HPDE6-E6E7 (cell line): ENCODE measurements at regions not wholly inside any gene's neighbourhood (a gene's known extent, or its start where the extent isn't known, plus 50 kb on each side); places are given as distances from the start of the nearest gene placed in this dataset.
"Not testable (repeated sequence)": the region's sequence is repeated elsewhere in the genome, so short reads cannot be mapped to it uniquely, and the experiment has no call there.

ENCODE experiments used
- DNase-seq: peaks from one replicate; pipeline ENCODE4 v3.0.0; 2011; ENCODE audit warnings: missing footprints; ENCODE audit errors: extremely low spot score

DNA sequence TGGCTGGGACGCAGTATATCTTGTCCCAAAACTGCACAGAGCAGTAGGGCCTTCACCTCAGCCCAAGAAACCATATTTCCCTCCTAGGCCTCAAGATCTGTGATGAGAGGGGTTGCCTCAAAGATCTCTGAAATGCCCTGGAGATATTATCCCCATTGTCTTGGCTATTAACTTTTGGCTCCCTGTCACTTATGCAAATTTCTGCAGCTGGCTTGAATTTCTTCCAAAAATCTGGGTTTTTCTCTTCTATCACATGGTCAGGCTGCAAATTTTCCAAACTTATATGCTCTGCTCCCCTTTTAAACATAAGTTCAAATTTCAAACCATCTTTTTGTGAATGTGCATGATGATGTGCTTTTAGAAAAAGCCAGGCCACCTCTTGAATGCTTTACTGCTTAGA is 809.2 kb upstream of the CDH18 start:
- not testable (repeated sequence) for DNase-seq

DNA sequence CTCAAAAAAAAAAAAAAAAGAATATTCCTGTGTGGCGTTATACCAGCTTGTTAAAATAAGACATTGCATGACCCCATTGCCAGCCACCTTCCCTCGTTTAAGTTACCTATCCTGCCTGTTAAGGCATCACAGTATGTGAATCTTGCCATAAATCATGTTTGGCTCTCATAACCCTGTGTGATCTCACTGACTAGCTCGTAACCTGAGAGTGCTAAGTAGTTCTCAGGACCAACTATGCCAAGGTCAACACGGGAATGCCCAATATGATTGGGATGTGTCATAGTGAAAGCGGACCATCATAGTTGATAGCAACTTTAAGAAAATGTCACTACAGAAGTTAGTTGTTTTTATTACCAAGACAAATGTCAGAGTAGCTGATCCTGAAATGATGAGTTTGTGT is 796.8 kb upstream of the CDH18 start:
- DNase-seq = not testable (repeated sequence)

DNA sequence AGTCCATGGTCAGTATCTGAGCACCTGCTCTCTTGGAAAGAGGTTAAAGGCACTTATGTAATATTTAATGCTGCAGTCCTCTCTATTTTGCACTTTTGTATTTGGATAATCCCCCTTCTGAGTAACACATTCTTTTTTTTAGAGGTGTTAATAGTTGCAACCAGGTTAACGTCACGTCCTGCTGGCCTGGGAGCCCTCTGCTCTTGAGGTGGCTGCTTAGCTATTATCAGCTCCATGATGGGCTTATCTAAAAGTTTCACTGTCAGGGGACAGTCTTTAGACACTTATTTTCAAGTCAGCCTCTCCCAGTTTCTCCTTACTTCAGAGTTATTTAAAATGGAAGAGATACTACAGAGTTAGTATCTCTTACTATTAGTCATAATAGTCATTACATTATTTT is 795.5 kb upstream of the CDH18 start:
- DNase-seq = not testable (repeated sequence)

DNA sequence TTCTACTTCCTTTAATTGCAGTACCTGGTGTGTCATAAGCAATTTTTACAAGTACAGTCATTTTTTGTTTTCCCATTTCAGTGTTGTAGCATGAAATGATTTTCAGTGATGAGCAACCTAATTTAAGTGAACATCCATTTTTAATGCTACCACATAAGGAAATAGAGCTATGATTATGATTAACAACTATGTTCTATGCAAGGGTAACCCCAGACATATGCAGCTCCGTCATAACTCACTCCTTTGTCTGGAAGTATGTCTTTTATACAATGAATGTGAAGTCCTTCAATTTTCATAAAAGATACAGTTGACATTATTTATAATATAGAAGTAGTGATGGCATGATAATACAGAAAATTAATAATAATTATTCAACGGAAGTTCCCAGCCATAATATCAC is 783.3 kb upstream of the CDH18 start:
- not testable (repeated sequence) for DNase-seq

DNA sequence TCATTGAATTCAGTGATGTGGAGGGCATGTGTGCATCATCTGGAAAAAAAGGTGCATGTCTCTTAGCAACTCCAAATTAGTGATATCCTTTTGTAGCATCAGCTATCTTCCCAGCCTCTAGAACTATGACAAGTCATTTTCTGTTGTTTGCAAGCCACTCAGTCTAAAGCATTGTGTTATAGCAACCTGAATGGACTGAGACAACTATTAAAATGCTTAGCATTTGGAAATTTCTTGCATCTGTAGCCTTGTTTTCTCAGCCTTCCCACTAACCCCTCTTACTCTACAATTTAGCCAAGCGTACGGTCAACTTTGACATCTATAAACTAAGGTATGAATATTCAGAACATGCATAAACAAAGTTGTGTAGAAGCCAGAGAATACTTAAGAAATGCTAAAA is 777.1 kb upstream of the CDH18 start:
- not testable (repeated sequence) for DNase-seq

DNA sequence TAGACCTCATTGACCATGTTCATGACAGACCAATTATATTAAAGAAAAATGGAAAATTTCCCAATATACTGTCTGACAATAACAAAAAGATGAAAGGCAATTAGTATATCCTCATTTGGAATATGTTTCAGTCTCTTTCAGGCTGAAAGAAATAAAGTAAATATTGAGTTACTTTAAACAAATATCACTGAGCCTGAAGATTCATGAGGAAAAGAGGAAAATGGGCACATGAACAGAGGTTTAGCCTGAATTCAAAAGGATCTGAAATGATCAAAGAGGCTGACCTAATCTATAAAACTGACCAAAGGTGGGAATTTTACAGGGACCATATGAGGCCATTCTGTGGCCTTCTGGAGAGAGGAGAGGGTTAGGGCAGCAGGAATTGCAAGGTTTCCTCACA is 771.5 kb upstream of the CDH18 start:
- not testable (repeated sequence) for DNase-seq

DNA sequence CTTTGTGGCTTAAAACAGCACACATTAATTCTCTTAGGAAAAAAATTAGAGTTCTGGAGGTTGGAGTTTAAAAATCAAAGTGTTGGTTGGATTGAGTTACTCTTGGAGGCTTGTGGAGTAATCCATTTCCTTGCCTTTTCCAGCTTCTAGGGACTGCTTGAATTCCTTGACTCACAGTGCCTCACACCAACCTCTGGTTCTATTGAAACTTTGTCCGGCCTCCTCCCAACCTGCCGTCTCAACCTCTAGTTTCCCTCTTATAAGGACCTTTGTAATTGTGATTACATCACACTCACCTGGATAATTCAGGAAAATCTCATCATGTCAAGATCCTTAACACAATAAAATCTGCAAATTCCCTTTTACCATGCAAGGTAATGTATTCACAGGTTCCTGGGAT is 764.2 kb upstream of the CDH18 start:
- DNase-seq = not testable (repeated sequence)

DNA sequence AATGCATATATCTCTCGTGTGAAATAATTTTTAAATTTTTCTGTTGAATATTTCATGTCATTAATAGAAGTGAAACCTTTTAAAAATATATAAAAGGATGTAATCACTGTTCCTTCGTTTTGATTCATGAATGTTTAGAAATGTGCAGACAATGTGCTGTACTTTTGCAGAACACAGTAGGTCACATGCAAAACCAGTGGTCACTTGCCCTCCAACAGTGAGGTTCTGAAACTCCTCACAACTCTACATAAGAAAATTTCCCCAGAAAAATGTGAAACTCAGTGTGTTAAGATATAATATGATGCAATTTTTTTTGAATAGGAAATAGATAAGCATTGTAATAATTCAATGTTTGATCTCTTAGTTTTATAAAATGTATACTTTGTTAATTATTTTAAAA is 747.7 kb upstream of the CDH18 start:
- DNase-seq = not testable (repeated sequence)

DNA sequence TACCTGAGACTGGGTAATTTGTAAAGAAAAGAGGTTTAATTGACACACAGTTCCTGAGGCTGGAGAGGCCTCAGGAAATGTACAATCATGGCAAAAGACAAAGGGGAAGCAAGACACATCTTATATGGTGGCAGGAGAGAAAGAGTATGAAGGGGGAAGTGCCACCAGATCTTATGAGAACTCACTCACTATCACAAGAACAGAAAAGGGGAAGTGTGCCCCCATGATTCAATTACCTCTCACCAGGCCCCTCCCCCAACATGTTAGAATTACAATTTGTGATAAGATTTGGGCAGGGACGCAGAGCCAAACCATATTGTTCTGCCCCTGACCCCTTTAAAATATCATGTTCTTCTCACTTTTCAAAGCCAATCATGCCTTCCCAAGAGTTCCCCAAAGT is 744.2 kb upstream of the CDH18 start:
- not testable (repeated sequence) for DNase-seq

DNA sequence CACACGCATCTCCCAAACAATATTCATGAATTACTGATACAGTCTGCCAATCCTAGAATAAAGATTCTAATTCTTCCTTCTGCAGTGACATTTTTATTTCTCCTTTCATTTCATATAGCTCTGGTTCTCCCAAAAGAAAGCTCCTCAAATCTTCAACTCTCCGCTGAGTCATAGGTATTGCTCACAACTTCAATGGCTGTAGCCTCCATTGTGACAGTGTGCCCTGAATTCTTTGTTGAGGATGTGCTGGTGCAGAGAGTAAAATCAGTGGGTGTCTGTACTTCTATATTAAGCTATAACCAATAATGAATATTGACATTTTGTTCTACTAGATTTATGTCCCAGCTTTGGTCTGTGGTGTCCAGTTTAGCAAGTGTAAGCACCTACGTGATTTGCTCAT is 733.3 kb upstream of the CDH18 start:
- not testable (repeated sequence) for DNase-seq

DNA sequence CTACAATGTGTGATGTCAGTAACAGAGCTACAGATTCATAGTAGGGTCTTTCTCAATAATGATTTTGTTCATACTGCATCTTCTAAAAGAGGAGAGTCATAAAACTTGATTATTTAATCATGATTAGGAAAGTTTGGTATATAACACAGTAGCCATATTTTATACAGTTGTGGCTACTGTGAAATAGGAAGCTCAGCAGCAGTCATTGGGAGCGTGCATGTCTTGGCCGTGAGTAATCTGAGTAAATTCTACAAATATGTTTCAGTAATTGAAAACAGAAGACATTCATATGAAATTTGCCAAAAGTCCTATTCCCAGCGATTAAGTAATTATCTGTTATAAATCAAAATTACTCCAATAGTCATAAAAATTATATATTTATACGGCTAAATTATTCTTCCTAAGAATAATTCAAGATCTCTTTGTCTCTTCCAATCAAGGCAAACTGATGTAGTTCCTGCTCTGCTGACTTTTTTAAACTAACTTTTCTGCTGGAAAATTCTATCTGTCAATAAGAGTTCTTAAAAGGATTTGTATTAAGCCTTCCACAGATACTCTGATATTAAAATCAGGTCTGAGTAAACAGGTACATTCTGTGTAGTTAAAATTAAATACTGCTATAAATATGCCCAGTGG is 723.6 kb upstream of the CDH18 start:
- DNase-seq = not testable (repeated sequence)

DNA sequence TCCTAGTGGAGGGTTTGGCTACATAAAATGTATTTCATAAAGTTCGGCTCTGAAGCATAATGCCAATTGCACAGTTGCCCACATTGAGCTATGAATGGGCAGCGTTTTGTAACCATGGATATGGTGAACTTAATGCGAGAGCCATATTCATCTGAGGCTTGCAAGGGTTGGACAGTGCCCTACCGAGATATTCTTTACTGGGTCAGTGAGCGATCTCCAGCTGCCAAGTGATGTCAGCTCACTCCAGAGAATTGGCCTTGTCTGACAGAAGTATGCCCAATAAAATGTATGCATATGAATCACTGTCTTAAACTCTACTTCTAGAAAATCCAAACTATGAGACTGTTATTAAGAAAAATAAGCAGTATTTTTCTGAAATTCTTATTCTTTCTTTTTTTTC is 719.6 kb upstream of the CDH18 start:
- not testable (repeated sequence) for DNase-seq

DNA sequence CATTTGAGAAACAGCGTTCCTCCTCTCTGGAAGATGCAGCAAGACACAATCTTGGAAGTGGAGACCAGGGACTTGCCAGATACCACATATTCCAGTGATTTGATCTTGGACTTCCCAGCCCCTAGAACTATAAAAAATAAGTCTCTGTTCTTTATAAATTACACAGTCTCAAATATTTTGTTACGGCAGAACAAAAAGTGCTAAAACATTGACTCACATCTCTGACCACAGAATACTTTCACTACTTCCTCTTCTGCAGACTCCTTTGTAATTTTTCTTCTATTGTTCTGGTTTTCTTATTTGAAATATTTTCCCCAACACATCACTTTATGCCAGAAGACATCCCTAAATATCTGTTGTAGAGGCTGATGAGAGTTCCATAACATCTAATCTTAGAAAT is 706.1 kb upstream of the CDH18 start:
- no peak for DNase-seq

DNA sequence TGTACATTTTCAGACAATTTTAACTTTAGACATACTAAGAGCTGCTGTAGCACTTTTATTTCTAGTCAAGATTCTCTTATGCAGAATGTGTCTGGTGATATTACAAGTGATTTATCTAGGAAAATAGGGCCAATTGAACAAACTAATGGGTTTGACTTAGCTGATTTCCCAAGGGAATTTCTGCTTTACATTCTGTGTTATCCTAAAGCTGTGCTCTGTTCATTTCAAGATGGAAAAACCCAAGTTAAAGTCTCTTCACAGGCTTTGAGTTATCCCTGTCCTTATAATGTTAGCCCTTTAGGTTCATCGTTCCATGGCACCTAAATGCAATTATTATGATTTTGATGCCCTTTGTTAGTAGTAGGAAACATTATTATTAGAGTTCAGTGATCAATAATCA is 704.9 kb upstream of the CDH18 start:
- no peak for DNase-seq

DNA sequence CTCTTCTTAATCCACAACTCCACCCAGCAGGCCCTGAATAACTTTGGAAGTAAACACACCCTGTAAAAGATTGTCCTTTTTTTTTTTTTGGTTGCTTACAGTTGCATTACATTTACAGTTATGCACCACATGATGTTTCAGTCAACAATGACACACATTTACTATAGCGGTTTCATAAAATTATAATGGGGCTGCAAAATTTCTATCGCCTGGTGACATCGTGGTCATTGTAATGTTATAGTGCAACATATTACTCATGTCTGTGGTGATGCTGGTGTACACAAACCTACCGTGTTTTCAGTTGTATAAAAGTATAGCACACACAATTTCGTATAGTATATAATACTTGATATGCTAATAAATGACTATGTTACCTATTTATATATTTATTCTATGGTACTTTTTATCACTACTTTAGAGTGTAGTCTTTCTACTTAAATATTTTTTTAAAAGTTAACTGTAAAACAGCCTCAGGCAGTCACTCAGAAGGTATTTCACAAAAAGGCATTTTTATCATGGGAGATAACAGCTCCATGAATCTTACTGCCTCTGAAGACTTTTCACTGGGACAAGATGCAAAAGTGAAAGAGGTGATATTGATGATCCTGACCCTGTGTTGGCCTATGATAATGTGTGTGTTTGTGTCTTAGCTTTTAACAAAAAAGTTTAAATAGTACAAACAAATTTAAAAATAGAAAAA is 695.4 kb upstream of the CDH18 start:
- no peak for DNase-seq

DNA sequence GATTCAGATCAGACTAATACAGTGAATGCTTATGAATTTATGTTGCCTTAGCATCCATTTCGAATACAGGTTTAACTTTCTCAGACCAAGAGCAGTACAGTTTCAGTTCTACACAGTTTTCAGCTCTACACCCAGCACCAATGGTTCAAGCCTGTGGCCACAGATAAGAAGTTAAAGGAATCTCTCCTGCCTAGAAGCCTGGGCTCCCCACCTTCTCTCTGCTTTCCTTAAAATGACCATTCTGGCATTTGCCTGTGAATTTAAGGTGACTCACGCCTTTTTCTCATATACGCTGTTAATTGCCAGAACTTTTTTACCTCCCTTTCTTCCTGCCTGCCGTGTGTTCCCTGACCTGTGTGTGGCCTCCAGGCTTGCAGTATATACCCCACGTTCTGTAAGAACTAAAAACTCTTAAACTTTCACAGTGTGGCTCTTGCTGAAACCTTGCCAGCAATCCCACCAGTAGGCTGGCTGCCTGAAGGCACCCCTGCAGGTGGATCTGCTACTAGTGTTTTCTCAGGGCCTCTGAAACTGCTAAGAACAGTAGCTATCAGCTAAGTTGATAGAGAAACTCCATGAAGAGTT is 692.8 kb upstream of the CDH18 start:
- DNase-seq = no peak

DNA sequence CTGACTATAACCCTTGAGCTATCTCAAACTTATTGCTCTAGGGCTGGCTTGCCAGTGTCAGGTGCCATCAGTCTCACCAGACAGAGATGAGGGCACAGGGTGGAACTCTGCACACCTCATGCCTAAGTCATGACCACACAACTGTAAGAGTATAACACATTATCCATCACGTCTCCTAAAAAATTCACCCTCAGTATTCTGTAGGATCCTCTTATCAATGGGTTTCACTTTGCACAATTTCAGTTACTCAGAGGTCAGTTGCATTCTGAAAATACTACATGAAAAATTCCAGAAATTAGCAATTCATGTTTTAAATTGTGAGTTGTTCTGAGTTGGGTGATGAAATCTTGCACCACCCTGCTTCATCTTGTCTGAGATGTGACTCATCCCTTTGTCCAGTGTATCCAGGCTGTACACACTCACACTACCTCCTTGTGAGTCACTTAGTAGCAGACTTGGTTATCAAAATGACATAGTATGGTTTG is 690.9 kb upstream of the CDH18 start:
- DNase-seq = peak; percentile 69

DNA sequence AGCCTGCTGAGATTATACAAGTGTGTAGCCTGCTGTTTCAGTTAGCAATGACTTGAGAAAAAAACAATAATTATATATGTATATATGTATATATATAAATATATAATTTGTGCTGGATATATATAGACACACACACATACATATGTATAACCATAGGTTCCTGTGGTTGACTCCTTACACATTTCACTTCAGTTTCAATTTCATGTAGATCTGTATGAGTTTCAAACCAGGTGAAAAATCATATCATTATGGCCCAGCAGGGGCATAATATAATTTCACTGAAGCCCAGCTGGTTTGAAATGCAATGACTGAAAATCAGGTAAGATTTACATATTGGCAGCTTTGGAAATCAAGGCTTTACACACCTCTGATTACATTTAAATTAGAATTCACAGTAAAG is 690.4 kb upstream of the CDH18 start:
- DNase-seq = no peak

DNA sequence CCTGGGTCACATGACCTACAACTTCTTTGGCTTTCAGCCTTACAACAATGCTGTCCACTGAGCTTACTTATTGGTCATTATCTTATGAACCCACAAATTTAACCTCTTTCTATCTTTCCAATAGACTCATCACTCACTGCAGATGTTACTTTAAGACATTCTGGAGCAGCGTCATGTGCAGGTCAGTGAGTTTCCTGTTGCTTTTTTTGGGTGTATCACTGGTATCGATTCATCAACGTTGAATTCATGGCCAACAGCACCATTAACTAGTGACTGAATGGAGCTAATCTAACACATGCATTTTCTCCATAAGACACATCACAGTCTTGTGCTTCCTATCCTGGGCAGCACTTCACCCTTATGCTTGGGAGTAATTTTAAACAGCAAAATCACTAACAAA is 672.6 kb upstream of the CDH18 start:
- no peak for DNase-seq

DNA sequence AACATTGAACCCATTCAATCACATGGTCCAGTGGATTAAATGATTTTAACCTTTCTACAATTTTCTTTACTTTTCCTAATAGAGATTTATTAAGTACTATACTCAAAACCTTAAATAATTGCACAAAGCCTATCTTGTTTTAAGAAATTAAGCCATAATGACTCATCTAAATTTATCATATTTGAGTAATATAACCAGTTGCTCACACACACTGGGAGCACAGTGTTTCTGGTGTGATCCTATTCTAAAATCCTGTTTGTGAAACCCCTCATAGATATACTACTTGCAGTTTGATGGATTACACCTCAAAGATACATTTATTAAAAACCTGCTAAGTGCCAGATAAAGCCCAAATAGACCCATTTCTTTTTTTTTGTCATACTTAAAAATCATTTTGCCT is 668.3 kb upstream of the CDH18 start:
- DNase-seq = no peak

DNA sequence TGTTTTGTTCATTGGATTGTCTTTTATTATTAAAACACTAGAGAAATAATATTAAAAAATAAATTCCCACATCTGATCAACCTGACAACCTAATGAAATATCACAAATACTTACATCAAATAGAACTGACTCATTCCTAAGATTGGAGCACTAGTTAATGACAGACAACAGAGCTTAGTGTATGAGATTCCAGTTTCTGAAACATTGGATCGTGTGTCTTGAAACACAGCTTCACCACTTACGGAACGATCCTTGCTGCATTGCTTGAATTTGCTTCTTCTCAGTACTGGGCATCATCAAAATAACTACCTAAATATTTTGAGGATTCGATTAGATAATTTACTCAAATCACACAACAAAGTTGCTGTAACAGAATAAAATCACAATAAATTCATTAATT is 667.2 kb upstream of the CDH18 start:
- DNase-seq = no peak

DNA sequence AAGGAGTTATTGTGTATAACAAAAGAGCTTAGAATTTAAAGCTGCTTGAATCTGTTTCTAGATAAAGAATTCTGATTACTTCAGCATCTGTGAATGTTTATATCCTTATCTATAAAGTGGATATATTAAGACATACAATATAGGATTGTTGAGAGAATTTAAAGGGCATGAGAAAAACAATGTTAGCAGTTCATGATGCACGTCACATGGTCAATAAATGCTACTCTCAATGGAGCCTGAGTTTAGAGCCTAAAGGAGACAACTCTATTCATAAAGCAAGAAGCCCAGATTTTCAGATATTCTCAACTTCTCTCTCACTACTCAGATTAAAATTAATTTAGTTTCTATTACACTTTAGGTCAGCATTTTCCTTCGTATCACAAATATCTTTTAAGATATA is 666.7 kb upstream of the CDH18 start:
- DNase-seq = no peak

DNA sequence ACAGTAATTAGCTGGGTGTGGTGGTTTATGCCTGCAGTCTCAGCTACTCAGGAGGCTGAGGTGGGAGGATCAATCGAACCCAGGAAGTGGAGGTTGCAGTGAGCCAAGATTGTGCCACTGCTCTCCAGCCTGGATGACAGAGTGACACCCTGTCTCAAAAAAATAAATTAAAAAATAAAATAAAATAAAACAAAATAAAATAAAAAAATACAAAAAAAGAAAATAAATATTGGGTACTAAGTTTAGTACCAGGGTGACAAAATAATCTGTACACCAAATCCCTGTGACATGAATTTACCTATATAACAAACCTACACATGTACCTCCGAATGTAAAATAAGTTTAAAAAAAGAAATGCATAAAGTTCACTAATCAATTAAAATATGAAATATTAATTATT is 666.0 kb upstream of the CDH18 start:
- DNase-seq = no peak
